Thyroid gland (tissue), 4 donors: ENCODE measurements at regions not wholly inside any gene's neighbourhood (a gene's known extent, or its start where the extent isn't known, plus 50 kb on each side); places are given as distances from the start of the nearest gene placed in this dataset.

ENCODE experiments used
- POLR2A ChIP-seq, 2 donors: fragments of 450-650 bp; IDR thresholded peaks; one replicate each; pipeline ENCODE4 v1.6.1; 2017; ENCODE audit warnings: antibody characterized with exemption in 2 of 2, mild to moderate bottlenecking in 2 of 2, moderate library complexity in 1 of 2
- TF ChIP-seq, protein P1 (sequence below), 6 experiments: fragments of 200-600 bp in 3 of 6; fragments of 450-650 bp in 3 of 6; sonication (generic) in 3 of 6; IDR thresholded peaks; one replicate each; pipeline ENCODE4 v1.5.1; 2016 to 2019; ENCODE audit warnings: antibody characterized with exemption in 6 of 6, mild to moderate bottlenecking in 2 of 6, inconsistent platforms in 1 of 6, moderate library complexity in 1 of 6

DNA sequence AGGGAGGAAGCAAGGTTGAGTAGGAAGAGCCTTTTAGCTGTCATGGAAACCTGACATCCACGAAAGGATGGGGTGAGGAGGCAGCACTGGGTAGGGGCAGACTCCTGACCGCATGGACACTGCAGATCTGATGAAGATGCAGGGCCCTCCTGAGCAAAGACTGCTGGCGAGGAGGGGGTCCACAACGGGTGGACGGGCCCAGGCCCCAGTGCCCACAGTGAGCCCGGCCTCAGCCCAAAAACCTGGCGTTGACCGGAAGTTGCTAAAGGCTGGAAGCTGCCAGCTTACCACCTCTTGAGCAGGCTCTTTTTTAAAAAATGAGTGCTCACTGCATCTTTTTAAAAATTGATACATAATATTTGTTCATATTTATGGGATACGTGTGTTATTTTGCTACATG, 247.3 kb downstream of the SH3BP4 start:
- TF ChIP-seq, protein P1, sequence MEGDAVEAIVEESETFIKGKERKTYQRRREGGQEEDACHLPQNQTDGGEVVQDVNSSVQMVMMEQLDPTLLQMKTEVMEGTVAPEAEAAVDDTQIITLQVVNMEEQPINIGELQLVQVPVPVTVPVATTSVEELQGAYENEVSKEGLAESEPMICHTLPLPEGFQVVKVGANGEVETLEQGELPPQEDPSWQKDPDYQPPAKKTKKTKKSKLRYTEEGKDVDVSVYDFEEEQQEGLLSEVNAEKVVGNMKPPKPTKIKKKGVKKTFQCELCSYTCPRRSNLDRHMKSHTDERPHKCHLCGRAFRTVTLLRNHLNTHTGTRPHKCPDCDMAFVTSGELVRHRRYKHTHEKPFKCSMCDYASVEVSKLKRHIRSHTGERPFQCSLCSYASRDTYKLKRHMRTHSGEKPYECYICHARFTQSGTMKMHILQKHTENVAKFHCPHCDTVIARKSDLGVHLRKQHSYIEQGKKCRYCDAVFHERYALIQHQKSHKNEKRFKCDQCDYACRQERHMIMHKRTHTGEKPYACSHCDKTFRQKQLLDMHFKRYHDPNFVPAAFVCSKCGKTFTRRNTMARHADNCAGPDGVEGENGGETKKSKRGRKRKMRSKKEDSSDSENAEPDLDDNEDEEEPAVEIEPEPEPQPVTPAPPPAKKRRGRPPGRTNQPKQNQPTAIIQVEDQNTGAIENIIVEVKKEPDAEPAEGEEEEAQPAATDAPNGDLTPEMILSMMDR (IDR thresholded peaks at IDR 0.05), result no peak
- TF ChIP-seq POLR2A (IDR thresholded peaks at IDR 0.05), result no peak
